HG03095 (cell line): ENCODE measurements at regions not wholly inside any gene's neighbourhood (a gene's known extent, or its start where the extent isn't known, plus 50 kb on each side); places are given as distances from the start of the nearest gene placed in this dataset.

Experiments
- ATAC-seq: cut with Tn5 transposase; IDR thresholded peaks from one replicate; pipeline ENCODE4 v1.9.1; 2021; ENCODE audit warnings: moderate library complexity; ENCODE audit not compliant: unreplicated experiment

DNA sequence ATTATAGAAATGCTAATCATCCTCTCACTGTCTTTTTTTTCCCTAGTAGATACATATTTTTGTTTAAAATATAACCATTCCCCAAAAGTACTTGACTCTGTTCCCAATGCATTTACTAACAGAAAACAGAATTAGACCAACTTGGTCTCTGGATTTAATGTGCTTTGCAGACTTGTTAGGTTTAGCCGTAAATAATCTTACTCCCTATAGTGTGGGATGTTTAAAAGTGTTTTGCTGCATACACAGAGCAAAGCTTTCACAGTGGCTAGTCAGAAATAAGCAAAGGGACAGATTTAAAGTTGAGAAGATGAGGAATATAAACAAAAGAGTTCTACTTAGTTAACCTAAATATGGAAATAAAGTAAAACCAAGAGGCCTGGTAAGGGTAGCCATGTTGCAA, 527.5 kb downstream of the HDGFL1 start:
- ATAC-seq, result no peak

DNA sequence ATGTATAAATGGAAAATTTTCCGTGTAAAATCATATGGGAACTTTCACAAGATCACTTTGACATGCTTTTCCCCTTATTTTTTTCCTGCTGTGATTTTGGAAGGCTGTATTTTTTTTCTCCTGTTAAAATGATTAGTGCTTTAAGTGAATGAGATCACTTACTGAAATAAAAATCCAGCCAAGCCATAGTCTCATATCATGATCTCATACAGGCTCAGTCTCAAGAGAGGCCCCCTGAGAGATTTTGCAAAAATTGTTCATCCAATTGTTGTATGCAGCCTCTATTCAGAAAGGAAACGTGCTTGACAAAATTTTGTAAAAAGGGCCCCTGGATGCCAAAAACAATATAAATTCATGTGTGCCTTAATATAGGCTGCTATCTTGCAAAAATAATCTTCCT, 528.2 kb downstream of the HDGFL1 start:
- ATAC-seq, result no peak

DNA sequence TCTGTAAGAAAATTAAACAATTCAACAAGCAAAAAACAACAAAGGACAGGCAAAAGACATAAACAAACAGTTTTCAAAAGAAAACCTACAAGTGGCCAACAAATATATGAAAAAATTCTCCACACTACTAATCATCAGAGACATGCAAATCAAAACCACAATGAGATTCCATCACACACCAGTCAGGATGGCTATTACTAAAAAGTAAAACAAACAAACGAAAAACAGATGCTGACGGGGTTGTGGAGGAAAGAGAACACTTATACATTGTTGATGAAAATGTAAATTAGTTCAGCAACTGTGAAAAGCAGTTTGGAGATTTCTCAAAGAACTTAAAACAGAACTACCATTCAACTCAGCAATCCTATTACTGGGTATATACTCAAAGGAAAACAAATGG, 537.6 kb downstream of the HDGFL1 start:
- ATAC-seq, result no peak

DNA sequence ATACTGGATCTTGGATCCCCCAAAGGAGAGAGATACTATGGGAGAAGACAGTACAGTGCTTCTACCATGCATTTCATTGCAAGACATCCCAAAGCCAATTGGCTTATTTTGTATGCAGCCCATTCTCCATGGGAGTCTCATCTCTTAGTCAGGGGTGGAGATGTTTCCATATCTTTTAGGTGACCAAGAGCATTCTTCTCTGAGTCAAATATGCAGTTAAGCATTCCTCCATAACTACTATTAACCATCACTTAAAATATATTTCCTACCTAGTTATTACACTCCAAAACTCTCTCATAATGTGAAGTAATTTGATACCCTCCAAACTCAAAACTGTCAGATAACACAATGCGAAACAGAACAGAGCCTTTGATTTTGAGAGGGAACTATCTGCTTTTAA, 542.6 kb downstream of the HDGFL1 start:
- no peak for ATAC-seq

DNA sequence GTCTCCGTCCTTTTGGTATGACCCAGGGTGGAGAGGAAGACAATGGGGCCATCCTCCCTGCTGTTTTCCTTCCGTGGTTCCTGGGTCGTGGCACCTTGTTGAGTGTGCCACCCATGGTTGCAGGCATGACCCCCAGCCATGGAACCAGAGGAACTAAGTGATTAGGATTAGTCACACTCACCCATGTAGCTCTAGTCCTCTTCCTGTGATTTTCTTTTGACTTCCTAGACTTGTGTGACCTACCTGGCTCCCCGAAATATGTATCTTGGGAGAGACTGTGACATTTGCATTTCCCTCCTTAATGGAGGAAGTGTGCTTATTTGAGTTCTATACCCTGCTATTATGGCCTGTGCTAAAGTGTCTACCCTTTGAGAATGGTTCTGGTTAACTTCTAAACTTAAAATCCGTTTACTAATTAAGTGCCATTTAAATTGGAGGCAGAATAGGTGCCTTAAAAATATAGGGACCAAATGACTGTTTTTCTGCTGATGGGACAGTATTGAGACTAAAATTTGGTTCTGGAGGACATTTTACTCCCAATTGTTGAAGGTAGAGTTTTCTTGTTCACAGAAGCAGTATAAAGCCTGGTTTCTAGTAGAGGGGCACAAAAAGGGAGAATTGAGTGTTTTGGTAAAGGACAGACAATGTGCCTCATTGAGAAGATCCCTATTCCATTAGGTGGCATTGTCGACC, 545.6 kb downstream of the HDGFL1 start:
- ATAC-seq, result no peak

DNA sequence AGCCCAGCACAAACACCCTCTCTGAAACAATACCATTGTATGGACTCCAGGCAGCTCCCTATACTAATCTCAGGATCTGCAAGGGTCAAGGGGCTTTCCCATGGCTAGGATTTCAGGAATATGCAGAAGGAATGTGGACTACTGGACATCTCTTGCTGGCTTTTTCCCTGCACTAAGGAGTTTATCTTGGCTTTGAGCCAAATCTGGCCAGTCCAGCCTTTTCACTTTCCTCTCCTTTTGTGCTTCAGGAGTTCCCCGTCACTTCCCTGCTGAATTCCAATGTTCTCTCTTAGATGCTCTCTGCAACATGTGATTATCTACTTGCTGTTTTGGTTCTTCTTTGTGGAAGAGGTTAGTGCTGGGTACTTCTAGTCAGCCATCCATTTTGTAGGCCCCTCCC, 568.2 kb downstream of the HDGFL1 start:
- no peak for ATAC-seq

DNA sequence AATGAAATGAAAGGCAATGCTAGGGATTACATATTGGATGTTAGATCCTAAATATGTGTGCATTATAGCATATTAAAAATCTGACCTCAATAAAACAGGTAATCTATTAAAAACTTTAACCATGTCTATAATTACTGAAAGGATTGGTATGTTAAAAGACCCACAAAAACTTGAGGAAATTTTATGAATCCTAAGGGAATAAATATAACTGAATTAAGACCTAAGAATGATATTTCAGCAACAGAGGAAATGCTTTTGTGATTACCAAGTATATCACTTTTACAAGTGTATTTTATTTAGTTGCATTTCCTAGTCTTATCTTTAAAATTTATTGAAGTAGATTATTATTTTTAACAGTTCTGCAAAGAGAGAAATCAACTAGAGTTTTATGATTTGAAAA, 571.5 kb downstream of the HDGFL1 start:
- ATAC-seq, result no peak

DNA sequence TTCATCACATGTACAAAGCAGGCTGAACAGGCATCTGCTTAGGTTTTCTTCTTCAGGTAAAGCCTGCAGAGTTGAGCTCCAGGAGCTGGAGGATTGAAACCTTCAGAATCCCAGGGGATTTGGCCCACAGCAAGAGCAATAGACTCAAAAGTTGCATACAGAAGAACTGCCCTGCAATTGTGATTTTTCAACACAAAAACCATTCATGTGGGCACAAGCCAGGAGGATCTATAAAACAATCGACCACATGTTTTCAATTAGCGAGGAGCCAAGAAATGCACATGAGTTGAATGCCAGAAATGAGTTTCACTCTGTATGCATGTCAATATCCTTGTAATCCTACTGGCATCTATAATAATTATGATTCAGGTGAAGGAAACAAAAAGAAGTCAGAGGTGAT, 576.4 kb downstream of the HDGFL1 start:
- no peak for ATAC-seq

DNA sequence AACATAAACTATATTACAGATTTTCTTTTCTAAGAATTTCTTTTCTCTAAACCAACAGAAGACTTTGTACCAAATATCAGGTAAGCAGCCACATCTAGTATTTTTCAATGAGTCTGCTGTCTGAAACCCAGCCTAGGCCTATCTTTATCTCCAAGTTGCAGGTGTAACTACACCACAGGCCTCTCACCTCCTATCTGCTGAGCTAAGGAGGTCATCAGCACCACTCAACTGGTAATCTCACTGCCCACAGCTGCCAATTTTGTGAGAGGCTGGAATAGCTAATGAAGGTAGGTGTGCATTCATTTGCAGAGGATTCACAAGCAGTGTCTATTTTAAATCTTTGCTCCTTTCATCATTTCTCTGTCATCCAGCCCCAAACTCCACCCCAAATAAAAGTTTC, 584.8 kb downstream of the HDGFL1 start:
- no peak for ATAC-seq

DNA sequence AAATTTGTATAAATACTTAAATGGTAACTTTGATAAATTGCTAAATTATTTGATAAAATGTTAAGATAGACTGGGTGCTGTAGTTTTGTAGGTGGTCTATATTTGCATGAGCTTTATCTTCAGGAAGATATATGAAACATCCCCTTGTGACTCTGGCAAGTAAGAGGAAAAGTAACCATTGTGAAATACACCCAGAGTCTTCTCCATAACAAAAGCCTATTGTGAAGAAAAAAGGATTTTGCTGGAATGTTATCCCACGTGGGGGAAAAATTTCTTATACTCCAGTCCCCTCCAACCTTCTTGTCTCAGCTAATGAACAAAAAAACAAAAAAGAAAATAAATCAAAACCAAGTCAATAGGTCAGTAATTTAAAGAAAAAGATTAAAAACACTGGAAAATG, 600.7 kb downstream of the HDGFL1 start:
- no peak for ATAC-seq

DNA sequence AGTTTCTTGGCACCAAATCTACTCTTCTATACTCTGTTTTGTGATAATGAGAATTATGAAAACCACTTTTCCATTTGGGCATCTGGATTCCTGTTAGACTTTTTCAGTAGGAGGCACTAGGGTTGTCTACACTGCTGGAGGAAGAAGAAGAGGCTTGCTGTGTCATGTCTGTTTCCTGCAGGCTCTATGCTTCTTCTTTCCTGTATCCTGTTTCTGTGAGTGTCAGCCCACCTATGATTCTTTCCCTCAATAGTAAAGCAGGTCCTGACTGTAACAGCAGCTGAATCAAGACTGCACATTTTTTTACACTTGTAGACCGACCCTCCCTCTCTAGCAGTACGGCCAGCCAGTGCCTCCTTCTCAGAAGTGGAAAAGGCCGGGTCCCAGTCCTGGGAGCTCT, 603.9 kb downstream of the HDGFL1 start:
- ATAC-seq, result no peak

DNA sequence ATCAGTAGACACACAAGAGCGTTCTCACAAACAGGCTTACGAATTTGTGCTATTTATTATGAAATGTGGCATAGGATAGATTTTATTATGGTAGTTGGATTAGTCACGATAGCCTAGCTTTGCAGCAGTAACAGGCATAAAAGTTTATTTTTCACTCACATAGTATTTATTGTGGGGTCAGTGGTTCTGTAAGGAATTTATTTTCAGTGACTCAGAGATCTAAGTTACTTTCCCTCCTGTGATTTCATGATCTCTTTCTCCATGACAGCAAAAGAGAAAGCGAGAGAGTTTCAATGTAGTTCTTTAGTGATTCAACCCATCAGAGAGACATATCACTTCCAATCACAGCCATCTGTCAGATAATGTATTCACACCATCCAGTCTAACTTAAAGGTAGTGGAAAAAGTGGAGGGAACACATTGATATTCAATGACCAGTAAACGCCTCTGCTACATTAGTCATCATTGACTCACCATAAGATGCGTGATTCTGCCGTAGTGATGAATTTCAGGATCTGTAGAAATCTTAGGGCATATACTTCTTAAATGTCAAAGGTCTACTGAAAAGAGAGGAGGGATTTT, 605.5 kb downstream of the HDGFL1 start:
- no peak for ATAC-seq

DNA sequence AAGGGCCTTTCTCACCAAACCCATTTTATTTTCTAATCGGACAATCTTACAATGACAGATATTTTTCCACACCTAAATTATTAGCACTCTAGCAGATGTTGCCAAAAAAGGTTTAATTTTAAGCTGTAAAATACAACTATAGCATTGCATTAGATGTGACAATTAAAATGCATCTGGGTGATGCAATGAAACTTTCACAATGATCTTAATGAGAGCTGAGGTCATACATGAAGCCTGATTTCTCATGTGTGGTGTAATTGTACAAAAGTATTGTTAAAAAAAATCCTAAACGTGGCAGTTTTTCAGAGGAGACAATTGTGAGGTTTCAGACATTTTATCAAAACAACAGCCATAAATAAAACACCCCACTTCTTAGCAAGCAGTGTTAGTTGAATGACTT, 606.0 kb downstream of the HDGFL1 start:
- ATAC-seq, result no peak

DNA sequence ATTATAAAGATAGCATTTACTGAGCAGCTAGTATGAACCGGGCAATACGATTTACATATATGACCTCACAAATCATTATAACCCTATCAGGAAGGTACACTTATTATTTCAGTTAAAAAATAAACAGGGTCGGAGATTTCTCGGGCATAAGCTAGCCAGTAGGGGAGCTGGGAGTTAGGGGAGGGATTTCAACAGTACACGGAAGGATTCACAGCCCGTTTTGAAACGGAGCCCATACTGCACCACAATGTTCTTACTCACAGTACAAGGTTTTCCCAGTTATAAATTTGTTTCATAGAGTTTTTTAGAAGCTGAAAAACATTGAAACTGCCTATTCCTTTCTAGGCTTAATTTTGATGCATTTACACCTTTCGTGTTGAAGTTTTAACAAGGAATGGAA, 607.1 kb downstream of the HDGFL1 start:
- no peak for ATAC-seq

DNA sequence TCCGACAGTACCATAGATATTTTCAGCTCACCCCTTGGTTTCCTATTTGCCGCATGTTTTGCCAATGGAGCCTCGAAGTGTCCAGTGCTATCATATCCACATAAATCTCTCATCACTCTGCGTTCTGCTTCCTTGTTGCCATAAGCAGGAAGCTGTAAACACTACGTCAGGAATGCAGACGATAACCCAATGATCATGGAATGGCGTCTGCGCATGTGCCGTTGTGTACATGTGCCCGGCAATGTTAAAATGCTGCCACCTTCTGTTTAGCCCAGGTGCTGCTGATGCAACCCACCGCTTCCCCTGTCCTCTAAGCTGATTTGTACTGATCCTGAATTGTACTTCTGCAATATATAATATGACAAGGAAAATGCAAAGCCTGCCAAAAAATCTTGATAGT, 607.5 kb downstream of the HDGFL1 start:
- no peak for ATAC-seq

DNA sequence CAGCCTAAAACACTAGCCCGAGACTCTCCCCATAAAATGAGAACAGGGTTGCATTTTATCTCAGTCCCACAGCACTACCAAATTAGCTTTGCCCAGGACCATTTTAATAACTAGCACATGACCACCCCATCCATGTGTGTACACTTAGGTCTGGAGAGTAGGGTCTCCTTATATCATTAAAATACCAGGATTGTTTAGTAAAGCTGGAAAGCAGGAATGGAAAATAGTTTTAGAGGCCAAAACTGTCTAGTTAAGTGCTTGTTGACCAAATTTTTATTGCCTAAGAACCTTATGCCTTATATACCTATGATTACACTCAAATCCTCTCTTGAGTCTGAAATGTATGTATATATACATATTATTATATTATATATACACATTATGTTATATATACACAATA, 608.4 kb downstream of the HDGFL1 start:
- no peak for ATAC-seq

DNA sequence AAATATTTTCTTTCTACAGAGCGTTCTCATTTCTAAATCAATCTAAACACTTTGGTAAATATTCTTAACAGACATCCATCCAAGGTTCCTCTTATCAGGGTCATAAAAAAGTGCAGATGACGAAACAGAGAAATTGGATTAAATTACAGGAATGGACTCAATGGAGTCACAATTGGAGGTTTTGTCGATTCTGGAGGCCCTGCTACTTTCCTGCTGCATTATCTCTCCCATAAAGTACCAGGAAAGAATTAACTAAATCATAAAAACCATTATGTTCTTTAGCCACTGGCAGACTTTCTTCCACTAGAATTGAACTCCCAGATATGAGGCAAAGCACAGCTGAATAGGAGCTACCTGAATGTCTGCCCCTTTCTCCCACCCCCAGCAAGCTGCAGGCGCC, 610.6 kb downstream of the HDGFL1 start:
- ATAC-seq, result no peak

DNA sequence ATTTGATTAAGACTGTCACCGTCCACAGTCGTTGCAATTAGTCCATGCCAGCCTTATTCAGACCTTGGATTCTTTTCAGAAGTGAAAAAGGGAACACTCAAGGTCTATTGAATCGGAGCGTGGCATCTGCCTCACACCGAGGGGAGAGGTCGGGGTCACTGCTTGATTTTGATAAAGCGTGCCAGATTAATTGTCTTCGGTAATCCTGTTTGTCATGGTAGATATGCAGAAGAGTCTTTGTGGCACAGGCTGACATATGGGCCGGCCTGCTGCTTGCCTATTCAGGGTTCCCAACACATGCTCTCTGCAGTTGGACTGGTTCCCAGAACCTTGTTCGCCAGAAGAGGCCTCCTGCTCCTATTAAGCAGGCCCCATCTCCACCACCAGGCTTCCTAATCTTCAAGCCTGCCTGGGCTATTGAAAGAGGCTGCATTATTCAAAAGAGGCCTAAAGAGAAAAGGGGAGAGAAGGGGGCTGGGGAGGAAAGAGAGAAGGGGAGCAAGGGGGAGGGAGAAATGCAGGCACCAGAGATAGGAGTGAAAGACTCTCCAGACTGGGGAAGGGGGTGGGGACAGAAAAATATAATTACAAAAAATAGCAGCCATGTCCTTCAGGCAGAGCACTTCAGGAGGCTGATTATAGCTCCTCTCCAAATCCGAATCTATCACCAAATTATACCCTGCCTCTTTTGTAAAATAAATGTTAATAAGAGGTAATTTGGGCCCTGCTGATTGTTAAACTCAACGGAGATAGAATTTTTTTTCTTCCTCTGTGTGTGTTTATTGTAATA, 611.3 kb downstream of the HDGFL1 start:
- ATAC-seq, result no peak

DNA sequence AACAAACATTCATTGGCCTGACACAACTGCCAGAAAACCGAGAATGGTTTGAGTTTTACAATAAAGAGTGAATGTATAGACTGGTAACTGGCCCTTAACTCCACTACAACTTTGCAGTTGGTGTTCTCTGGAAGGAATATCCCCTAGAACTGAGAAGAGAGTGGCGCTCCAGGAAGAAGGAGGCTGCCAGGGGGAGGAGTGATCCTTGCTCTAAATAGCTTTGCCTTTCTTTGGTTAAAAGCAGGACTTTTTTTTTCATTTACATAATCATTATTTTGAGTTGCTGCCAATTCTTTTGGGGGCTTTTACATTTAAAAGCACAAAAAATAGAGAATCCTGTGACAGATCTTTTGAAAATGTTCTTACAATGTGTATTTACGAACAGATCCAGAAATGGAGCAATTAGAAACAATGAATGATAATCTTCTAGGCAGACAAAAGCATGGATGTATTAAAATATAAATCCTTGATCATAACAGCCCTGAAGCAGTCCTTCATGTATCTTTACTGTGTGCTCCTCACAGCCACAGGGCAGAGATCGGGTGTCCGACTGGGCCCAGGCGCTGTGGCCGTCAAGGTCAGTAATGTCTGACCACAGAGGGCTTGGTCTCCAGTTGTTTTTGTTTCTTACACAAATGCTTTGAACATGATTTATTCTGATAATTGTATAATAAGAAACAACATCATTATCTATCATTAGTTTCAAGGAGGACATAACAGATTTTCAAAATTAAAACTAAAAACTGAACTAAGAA, 612.2 kb downstream of the HDGFL1 start:
- ATAC-seq, result no peak

DNA sequence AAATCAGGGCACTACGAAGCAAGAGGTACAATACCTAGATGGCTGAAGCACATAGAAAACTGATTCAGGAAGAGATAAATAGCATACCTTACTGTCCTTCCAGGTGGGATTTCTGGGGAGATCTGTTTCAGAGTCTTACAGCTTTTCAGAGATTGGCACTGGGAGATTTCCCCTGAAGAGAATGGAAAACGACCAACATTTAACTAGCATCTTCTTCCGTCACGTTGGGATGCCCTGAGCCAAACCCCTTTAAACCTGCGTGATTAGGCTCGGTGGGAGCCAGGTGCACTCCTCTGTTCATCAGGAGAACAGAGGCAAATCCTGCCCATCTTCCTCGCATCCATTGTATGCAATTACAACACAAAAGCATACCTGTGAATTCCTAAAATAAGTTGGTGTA, 614.5 kb downstream of the HDGFL1 start:
- ATAC-seq, result no peak

DNA sequence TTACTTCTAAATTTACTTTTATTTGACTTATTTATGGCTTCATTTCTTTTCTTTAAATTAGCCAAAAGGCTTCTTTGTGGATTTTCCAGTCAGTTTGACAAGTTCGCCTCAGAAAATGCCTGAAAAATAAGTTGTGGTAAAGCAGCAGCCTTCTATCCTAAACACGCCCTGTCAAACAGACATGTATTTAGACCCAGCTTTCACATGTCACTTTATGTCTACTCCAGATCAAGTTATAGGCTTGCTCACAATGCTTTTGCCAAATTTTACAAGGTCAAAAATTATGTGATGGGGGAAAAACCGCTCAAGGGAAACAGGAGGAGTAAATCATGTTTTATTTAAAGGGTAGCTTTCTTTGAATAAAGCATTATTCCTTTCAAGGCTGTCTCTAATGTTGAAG, 615.0 kb downstream of the HDGFL1 start:
- no peak for ATAC-seq

DNA sequence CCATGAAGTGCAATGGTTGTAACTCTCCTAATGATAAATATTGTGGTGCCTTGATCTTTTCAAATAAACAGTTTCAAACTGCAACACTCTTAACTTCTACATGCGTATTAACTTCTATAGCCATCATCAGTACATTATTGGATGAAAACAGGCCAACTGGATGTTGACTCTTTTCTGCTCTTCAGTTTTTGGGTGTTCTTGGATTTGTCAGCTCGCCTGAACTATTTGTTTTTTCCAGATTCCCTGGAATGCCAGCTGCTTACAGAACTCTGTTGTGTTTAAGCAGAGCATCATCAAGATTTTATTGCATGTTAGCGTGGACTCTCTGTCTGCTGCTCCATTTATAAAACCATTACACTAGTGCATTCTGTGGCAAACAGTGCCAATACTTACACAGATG, 626.1 kb downstream of the HDGFL1 start:
- no peak for ATAC-seq
